GM12865 (cell line): ENCODE measurements at regions not wholly inside any gene's neighbourhood (a gene's known extent, or its start where the extent isn't known, plus 50 kb on each side); places are given as distances from the start of the nearest gene placed in this dataset.

Experiments
- DNase-seq: peaks from one replicate; pipeline ENCODE4 v3.0.0; 2010; ENCODE audit warnings: low read depth
- H3K4me3 ChIP-seq: 2 replicates; pipeline ENCODE4 v1.5.1; 2011; ENCODE audit warnings: mild to moderate bottlenecking, low read depth, low read length, control low read depth
- CTCF ChIP-seq: IDR thresholded peaks from 2 replicates; pipeline ENCODE4 v1.5.1; 2011; ENCODE audit warnings: low read length, control low read depth, low read depth, inconsistent platforms; ENCODE audit not compliant: insufficient read depth; ENCODE audit errors: missing control alignments

GRCh38 chr2:217069263-217070042 lies 209.6 kb upstream of the TNP1 start:
- no peak for TF ChIP-seq CTCF
- DNase-seq, result no peak
- H3K4me3 ChIP-seq, result no peak overlapping the region

- DNase-seq, result no peak
- no peak overlapping the region for H3K4me3 ChIP-seq
- TF ChIP-seq CTCF, result no peak
Measured at GRCh38 chr2:217068677-217069250, 208.9 kb upstream of the TNP1 start.

GRCh38 chr2:217067787-217068186 lies 207.9 kb upstream of the TNP1 start:
- TF ChIP-seq CTCF, result no peak
- no peak overlapping the region for H3K4me3 ChIP-seq
- no peak for DNase-seq

GRCh38 chr2:217066510-217067270 lies 206.8 kb upstream of the TNP1 start:
- TF ChIP-seq CTCF, result no peak
- no peak for DNase-seq

DNA sequence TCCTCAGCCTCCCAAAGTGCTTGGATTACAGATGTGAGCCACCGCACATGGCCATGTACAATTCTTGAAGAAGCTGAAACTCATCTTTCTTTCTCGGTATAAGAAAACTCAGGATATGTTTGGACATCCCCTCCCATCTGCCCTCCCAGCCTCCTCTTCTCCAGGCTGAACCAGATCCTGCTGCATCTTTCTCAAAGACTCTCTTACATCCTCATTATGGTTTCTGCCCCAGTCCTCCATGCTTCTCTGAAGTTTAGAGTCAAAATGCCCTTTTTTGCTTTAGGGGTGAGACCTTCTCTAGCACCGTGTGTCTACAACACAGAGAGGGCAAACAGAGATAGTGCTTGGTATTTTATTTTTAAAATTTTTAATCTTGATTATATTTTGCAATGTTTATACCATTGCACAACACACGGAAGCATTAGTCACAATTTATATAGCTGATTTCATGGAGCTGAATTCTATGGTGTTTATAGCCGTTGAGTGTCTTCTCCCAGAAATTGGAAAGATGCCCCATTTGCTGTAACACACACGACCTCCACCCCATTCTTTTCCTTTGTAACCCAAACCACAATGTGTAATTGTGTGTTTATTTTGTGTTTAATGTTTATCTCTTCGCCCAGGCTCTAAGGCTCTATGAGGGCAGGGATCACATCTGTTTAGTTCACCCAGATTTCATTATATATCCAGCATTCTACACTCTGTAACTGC lies 206.0 kb upstream of the TNP1 start:
- no peak overlapping the region for H3K4me3 ChIP-seq
- TF ChIP-seq CTCF, result no peak
- DNase-seq, result no peak

More at GRCh38 chr2:217066510-217067270, 206.8 kb upstream of the TNP1 start:
- no peak overlapping the region for H3K4me3 ChIP-seq

DNA sequence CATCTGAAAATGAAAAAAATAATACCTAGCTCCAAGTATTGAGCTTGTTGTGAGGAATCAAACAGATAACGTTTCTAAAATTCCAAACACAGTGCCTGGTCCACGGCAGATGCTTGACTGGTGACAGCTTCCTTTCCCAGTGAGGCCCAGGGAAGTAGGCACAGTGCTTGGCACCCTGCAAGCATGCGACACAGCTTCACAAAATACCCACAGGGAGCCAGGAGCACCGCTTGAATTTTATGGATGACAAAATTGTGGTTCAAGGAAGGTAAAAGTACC lies 205.1 kb upstream of the TNP1 start:
- no peak overlapping the region for H3K4me3 ChIP-seq
- TF ChIP-seq CTCF, result no peak
- DNase-seq, result no peak
